ENCODE measurements at regions not wholly inside any gene's neighbourhood (a gene's known extent, or its start where the extent isn't known, plus 50 kb on each side); places are given as distances from the start of the nearest gene placed in this dataset.

DNA sequence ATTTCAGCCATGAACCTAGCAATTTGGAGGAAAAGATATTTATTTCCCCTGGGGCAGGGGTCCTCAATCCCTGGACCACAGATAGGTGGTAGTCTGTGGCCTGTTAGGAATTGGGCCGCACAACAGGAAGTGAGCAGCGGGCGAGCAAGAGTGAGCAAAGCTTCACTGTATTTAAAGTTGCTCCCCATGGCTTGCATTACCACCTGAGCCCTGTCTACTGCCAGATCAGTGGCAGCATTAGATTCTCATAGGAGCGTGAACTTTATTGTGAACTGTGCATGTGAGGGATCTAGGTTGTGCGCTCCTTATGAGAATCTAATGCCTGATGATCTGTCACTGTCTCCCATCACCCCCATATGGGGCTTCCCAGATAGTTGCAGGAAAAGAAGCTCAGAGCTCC, 127.6 kb downstream of the ICOS start:
- Histone ChIP-seq H3K36me3 (ENCODE audit: insufficient read depth) (peaks cover 6% of the 10 kb centered on the region; the same call in 1 of the 2 replicates), H3K4me2 (no peak overlapping the region), H3K4me3 (no peak overlapping the region), H3K27ac (ENCODE audit: low read depth) (no peak overlapping the region), H4K20me1 (replicated peaks; ENCODE audit: insufficient read depth) (no peaks in the 10 kb centered on the region), H3F3A (replicated peaks; ENCODE audit: low read depth) (no peaks in the 10 kb centered on the region), H2AFZ (no peak overlapping the region), H3K79me2 (replicated peaks; ENCODE audit: insufficient read depth) (no peaks in the 10 kb centered on the region), H3K9me2 (ENCODE audit: insufficient read depth) (peaks cover 5% of the 10 kb centered on the region; the same call in 1 of the 2 replicates), H3K27me3 (ENCODE audit: insufficient read depth) (no peaks in the 10 kb centered on the region), H3K4me1 (ENCODE audit: insufficient read depth) (no peaks in the 10 kb centered on the region)
- no peaks in the 10 kb centered on the region for H3K4me1 Mint-ChIP-seq
- no peaks in the 10 kb centered on the region for H3K27me3 Mint-ChIP-seq (ENCODE audit: insufficient read depth, low read depth, poor library complexity)
- H3K9me3 Mint-ChIP-seq = peaks cover 16% of the 10 kb centered on the region; the same call in 2 of the 3 replicates
- DNase-seq (ENCODE audit: low spot score) (no peak), ATAC-seq (no peak)
- H3K27ac Mint-ChIP-seq = no peak overlapping the region
- TF ChIP-seq, protein P1, sequence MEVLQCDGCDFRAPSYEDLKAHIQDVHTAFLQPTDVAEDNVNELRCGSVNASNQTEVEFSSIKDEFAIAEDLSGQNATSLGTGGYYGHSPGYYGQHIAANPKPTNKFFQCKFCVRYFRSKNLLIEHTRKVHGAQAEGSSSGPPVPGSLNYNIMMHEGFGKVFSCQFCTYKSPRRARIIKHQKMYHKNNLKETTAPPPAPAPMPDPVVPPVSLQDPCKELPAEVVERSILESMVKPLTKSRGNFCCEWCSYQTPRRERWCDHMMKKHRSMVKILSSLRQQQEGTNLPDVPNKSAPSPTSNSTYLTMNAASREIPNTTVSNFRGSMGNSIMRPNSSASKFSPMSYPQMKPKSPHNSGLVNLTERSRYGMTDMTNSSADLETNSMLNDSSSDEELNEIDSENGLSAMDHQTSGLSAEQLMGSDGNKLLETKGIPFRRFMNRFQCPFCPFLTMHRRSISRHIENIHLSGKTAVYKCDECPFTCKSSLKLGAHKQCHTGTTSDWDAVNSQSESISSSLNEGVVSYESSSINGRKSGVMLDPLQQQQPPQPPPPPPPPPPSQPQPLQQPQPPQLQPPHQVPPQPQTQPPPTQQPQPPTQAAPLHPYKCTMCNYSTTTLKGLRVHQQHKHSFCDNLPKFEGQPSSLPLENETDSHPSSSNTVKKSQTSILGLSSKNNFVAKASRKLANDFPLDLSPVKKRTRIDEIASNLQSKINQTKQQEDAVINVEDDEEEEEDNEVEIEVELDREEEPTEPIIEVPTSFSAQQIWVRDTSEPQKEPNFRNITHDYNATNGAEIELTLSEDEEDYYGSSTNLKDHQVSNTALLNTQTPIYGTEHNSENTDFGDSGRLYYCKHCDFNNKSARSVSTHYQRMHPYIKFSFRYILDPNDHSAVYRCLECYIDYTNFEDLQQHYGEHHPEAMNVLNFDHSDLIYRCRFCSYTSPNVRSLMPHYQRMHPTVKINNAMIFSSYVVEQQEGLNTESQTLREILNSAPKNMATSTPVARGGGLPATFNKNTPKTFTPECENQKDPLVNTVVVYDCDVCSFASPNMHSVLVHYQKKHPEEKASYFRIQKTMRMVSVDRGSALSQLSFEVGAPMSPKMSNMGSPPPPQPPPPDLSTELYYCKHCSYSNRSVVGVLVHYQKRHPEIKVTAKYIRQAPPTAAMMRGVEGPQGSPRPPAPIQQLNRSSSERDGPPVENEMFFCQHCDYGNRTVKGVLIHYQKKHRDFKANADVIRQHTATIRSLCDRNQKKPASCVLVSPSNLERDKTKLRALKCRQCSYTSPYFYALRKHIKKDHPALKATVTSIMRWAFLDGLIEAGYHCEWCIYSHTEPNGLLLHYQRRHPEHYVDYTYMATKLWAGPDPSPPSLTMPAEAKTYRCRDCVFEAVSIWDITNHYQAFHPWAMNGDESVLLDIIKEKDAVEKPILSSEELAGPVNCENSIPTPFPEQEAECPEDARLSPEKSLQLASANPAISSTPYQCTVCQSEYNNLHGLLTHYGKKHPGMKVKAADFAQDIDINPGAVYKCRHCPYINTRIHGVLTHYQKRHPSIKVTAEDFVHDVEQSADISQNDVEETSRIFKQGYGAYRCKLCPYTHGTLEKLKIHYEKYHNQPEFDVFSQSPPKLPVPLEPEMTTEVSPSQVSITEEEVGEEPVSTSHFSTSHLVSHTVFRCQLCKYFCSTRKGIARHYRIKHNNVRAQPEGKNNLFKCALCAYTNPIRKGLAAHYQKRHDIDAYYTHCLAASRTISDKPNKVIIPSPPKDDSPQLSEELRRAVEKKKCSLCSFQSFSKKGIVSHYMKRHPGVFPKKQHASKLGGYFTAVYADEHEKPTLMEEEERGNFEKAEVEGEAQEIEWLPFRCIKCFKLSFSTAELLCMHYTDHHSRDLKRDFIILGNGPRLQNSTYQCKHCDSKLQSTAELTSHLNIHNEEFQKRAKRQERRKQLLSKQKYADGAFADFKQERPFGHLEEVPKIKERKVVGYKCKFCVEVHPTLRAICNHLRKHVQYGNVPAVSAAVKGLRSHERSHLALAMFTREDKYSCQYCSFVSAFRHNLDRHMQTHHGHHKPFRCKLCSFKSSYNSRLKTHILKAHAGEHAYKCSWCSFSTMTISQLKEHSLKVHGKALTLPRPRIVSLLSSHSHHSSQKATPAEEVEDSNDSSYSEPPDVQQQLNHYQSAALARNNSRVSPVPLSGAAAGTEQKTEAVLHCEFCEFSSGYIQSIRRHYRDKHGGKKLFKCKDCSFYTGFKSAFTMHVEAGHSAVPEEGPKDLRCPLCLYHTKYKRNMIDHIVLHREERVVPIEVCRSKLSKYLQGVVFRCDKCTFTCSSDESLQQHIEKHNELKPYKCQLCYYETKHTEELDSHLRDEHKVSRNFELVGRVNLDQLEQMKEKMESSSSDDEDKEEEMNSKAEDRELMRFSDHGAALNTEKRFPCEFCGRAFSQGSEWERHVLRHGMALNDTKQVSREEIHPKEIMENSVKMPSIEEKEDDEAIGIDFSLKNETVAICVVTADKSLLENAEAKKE (CRISPR knock-in tag; IDR thresholded peaks at IDR 0.05) = no peak
- TF ChIP-seq EZH2phosphoT487 (IDR thresholded peaks at IDR 0.05; ENCODE audit: unreplicated experiment) (no peak), CREB1 (CRISPR knock-in tag; IDR thresholded peaks at IDR 0.05; ENCODE audit: low read depth) (no peak), EZH2 (IDR thresholded peaks at IDR 0.05; ENCODE audit: low read depth, unreplicated experiment) (no peak), ZNF114 (CRISPR knock-in tag; IDR thresholded peaks at IDR 0.05) (no peak), POLR2AphosphoS5 (IDR thresholded peaks at IDR 0.05; ENCODE audit: low read depth) (no peak), STAT1 (IDR thresholded peaks at IDR 0.05; ENCODE audit: unreplicated experiment) (no peak), NANOG (IDR thresholded peaks at IDR 0.05; ENCODE audit: borderline replicate concordance) (no peak), JUNB (IDR thresholded peaks at IDR 0.05; ENCODE audit: unreplicated experiment) (no peak), ZNF331 (CRISPR knock-in tag; IDR thresholded peaks at IDR 0.05; ENCODE audit: low read depth) (no peak)
- TF ChIP-seq, protein P2, sequence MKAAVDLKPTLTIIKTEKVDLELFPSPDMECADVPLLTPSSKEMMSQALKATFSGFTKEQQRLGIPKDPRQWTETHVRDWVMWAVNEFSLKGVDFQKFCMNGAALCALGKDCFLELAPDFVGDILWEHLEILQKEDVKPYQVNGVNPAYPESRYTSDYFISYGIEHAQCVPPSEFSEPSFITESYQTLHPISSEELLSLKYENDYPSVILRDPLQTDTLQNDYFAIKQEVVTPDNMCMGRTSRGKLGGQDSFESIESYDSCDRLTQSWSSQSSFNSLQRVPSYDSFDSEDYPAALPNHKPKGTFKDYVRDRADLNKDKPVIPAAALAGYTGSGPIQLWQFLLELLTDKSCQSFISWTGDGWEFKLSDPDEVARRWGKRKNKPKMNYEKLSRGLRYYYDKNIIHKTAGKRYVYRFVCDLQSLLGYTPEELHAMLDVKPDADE (IDR thresholded peaks at IDR 0.05) = no peak
- TF ChIP-seq, protein P3, sequence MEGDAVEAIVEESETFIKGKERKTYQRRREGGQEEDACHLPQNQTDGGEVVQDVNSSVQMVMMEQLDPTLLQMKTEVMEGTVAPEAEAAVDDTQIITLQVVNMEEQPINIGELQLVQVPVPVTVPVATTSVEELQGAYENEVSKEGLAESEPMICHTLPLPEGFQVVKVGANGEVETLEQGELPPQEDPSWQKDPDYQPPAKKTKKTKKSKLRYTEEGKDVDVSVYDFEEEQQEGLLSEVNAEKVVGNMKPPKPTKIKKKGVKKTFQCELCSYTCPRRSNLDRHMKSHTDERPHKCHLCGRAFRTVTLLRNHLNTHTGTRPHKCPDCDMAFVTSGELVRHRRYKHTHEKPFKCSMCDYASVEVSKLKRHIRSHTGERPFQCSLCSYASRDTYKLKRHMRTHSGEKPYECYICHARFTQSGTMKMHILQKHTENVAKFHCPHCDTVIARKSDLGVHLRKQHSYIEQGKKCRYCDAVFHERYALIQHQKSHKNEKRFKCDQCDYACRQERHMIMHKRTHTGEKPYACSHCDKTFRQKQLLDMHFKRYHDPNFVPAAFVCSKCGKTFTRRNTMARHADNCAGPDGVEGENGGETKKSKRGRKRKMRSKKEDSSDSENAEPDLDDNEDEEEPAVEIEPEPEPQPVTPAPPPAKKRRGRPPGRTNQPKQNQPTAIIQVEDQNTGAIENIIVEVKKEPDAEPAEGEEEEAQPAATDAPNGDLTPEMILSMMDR (conservative IDR thresholded peaks at IDR 0.05; ENCODE audit: low read depth in 2 of 2) = no peak
- TF ChIP-seq, protein P4, sequence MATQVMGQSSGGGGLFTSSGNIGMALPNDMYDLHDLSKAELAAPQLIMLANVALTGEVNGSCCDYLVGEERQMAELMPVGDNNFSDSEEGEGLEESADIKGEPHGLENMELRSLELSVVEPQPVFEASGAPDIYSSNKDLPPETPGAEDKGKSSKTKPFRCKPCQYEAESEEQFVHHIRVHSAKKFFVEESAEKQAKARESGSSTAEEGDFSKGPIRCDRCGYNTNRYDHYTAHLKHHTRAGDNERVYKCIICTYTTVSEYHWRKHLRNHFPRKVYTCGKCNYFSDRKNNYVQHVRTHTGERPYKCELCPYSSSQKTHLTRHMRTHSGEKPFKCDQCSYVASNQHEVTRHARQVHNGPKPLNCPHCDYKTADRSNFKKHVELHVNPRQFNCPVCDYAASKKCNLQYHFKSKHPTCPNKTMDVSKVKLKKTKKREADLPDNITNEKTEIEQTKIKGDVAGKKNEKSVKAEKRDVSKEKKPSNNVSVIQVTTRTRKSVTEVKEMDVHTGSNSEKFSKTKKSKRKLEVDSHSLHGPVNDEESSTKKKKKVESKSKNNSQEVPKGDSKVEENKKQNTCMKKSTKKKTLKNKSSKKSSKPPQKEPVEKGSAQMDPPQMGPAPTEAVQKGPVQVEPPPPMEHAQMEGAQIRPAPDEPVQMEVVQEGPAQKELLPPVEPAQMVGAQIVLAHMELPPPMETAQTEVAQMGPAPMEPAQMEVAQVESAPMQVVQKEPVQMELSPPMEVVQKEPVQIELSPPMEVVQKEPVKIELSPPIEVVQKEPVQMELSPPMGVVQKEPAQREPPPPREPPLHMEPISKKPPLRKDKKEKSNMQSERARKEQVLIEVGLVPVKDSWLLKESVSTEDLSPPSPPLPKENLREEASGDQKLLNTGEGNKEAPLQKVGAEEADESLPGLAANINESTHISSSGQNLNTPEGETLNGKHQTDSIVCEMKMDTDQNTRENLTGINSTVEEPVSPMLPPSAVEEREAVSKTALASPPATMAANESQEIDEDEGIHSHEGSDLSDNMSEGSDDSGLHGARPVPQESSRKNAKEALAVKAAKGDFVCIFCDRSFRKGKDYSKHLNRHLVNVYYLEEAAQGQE (IDR thresholded peaks at IDR 0.05; ENCODE audit: unreplicated experiment) = no peak
- no peaks in the 10 kb centered on the region for H3K36me3 Mint-ChIP-seq (ENCODE audit: low read depth)
- H3K4me3 Mint-ChIP-seq = no peak overlapping the region

Data from GM23338 (cell line).